Liver (tissue), 8 donors: ENCODE measurements at regions not wholly inside any gene's neighbourhood (a gene's known extent, or its start where the extent isn't known, plus 50 kb on each side); places are given as distances from the start of the nearest gene placed in this dataset.

Source experiments
- DNase-seq: peaks from one replicate; pipeline ENCODE4 v3.0.0-alpha.2; 2017; ENCODE audit warnings: low spot score
- H3K27ac ChIP-seq, 2 donors: one replicate each; pipeline ENCODE4 v1.7.0; 2013; ENCODE audit warnings: inconsistent platforms in 2 of 2, low read length in 2 of 2, control low read depth in 1 of 2, low read depth in 1 of 2, mild to moderate bottlenecking in 1 of 2
- H3K27me3 ChIP-seq, 4 donors: one replicate each; pipeline versions ENCODE4 v1.6.1 to v1.7.0; 2013; ENCODE audit warnings: low read length in 3 of 4, inconsistent platforms in 1 of 4, mild to moderate bottlenecking in 1 of 4, moderate library complexity in 1 of 4; ENCODE audit not compliant: control insufficient read depth in 4 of 4, insufficient read depth in 4 of 4
- H3K36me3 ChIP-seq, 4 donors: one replicate each; pipeline versions ENCODE4 v1.6.1 to v1.7.0; 2013; ENCODE audit warnings: low read length in 3 of 4, mild to moderate bottlenecking in 3 of 4, low read depth in 1 of 4, moderate library complexity in 1 of 4; ENCODE audit not compliant: control insufficient read depth in 4 of 4, insufficient read depth in 3 of 4
- H3K4me1 ChIP-seq, 4 donors: one replicate each; pipeline versions ENCODE4 v1.6.1 to v1.7.0; 2013; ENCODE audit warnings: low read length in 3 of 4, mild to moderate bottlenecking in 3 of 4, moderate library complexity in 1 of 4; ENCODE audit not compliant: control insufficient read depth in 4 of 4, insufficient read depth in 4 of 4
- H3K4me3 ChIP-seq, 3 donors: one replicate each; pipeline versions ENCODE4 v1.6.1 to v1.7.0; 2013; ENCODE audit warnings: low read length in 3 of 3, control low read depth in 1 of 3, low read depth in 1 of 3, mild to moderate bottlenecking in 1 of 3
- H3K9ac ChIP-seq, 2 donors: one replicate each; pipeline ENCODE4 v1.7.0; 2013; ENCODE audit warnings: low read length in 2 of 2, mild to moderate bottlenecking in 2 of 2, moderate library complexity in 2 of 2, control low read depth in 1 of 2, low read depth in 1 of 2
- H3K9me3 ChIP-seq, 4 donors: one replicate each; pipeline versions ENCODE4 v1.6.1 to v1.7.0; 2013; ENCODE audit warnings: low read length in 3 of 4; ENCODE audit not compliant: control insufficient read depth in 4 of 4
- EGR1 ChIP-seq, 2 donors: IDR thresholded peaks; 2 replicates each; pipeline ENCODE4 v1.6.1; 2016 to 2018; ENCODE audit warnings: antibody characterized with exemption in 2 of 2, low read depth in 2 of 2
- FOXA1 ChIP-seq: IDR thresholded peaks from 2 replicates; pipeline ENCODE4 v1.6.1; 2016; ENCODE audit warnings: antibody characterized with exemption
- FOXA2 ChIP-seq: IDR thresholded peaks from 2 replicates; pipeline ENCODE4 v1.6.1; 2016; ENCODE audit warnings: antibody characterized with exemption
- HNF4A ChIP-seq, 2 donors: conservative IDR thresholded peaks; 2 replicates each; pipeline ENCODE4 v1.6.1; 2016; ENCODE audit warnings: antibody characterized with exemption in 2 of 2, mild to moderate bottlenecking in 2 of 2
- HNF4G ChIP-seq: IDR thresholded peaks from 2 replicates; pipeline ENCODE4 v1.6.1; 2016; ENCODE audit warnings: antibody characterized with exemption
- RXRA ChIP-seq, 2 donors: IDR thresholded peaks; 2 replicates each; pipeline ENCODE4 v1.6.1; 2017 to 2018; ENCODE audit warnings: antibody characterized with exemption in 2 of 2, mild to moderate bottlenecking in 1 of 2
- SP1 ChIP-seq: IDR thresholded peaks from 2 replicates; pipeline ENCODE4 v1.6.1; 2018; ENCODE audit warnings: antibody characterized with exemption, mild to moderate bottlenecking
- YY1 ChIP-seq: IDR thresholded peaks from 2 replicates; pipeline ENCODE4 v1.6.1; 2016; ENCODE audit warnings: antibody characterized with exemption, mild to moderate bottlenecking
- WGBS: extraction: QIAGEN DNeasy Blood & Tissue Kit; methylation state at CpG from one replicate; pipeline ENCODE4 v1.1.7; 2013; 5-methylcytosine and 5-hydroxymethylcytosine counted together
- TF ChIP-seq, protein P1 (sequence below): IDR thresholded peaks from 2 replicates; pipeline ENCODE4 v1.6.1; 2016; ENCODE audit warnings: antibody characterized with exemption, mild to moderate bottlenecking
- TF ChIP-seq, protein P2 (sequence below): fragments of 150-350 bp; IDR thresholded peaks from 2 replicates; pipeline ENCODE4 v1.5.1; 2017; ENCODE audit warnings: improper control_type of control experiment, low read depth, low read length; ENCODE audit not compliant: missing input control
- TF ChIP-seq, protein P3 (sequence below): IDR thresholded peaks from 2 replicates; pipeline ENCODE4 v1.6.1; 2016; ENCODE audit warnings: antibody characterized with exemption
- donor health status: healthy.
- donor health status: healthy.
- donor health status: healthy.
- donor health status: healthy.
- donor health status: healthy.

DNA sequence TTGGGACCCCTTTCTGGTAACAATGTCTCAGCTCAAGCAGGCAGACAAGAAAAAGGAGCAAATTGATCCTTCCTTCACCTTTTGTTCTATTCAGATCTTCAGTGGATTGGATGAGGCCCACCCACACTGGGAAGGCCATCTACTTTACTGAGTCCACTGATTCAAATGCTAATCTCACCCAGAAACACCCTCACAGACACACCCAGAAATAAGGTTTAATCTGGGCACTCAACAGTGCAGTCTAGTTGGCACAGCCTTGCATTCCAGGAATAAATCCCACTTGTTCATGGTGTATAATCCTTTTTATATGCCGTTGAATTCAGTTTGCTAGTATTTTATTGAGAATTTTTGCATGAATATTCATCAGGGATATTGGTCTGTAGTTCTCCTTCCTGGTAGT, 148.4 kb downstream of the COG6 start (continued):
- TF ChIP-seq, protein P1, sequence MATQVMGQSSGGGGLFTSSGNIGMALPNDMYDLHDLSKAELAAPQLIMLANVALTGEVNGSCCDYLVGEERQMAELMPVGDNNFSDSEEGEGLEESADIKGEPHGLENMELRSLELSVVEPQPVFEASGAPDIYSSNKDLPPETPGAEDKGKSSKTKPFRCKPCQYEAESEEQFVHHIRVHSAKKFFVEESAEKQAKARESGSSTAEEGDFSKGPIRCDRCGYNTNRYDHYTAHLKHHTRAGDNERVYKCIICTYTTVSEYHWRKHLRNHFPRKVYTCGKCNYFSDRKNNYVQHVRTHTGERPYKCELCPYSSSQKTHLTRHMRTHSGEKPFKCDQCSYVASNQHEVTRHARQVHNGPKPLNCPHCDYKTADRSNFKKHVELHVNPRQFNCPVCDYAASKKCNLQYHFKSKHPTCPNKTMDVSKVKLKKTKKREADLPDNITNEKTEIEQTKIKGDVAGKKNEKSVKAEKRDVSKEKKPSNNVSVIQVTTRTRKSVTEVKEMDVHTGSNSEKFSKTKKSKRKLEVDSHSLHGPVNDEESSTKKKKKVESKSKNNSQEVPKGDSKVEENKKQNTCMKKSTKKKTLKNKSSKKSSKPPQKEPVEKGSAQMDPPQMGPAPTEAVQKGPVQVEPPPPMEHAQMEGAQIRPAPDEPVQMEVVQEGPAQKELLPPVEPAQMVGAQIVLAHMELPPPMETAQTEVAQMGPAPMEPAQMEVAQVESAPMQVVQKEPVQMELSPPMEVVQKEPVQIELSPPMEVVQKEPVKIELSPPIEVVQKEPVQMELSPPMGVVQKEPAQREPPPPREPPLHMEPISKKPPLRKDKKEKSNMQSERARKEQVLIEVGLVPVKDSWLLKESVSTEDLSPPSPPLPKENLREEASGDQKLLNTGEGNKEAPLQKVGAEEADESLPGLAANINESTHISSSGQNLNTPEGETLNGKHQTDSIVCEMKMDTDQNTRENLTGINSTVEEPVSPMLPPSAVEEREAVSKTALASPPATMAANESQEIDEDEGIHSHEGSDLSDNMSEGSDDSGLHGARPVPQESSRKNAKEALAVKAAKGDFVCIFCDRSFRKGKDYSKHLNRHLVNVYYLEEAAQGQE = no peak
- TF ChIP-seq HNF4G (no peak), RXRA (IDR thresholded peaks at IDR 0.05) (no peak), SP1 (no peak), FOXA1 (no peak)

DNA sequence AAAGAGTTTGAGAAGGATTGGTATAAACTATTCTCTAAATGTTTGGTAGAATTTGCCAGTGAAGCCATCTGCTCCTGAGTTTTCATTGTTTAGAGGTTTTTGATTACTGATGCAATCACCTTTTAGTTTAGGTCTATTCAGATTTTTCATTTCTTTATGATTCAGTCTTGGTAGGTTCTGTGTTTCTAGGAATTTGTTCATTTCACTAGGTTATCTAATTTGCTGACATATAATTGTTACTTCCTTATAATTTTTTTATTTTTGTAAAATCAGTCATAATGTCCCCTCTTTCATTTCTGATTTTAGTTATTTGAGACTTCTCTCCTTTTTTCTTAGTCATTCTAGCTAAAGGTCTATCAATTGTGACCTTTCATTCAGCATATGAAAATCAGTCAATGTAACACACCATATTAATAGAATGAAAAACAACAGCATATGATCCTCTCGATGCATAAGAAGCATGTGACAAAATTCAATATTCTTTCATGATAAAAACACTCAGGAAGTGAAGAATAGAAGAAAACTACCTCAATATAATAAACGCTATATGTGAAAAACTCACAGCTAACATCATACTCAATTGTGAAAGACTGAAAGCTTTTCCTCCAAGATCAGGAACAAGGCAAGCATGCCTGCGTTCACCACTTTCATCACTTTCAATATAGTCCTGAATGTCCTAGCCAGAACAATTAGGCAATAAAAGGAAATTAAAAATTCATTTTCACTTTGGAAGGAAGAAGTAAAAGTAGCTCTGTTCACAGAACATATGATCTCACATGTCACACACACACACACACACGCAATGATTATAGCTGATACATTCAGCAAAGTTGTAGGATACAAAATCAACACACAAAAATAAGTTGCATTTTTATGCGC, 149.1 kb downstream of the COG6 start:
- H3K36me3 ChIP-seq = no peaks in the 10 kb centered on the region
- no peak for DNase-seq
- H3K4me3 ChIP-seq = no peak overlapping the region
- H3K9ac ChIP-seq = no peak overlapping the region
- H3K4me1 ChIP-seq = no peaks in the 10 kb centered on the region
- TF ChIP-seq RXRA (IDR thresholded peaks at IDR 0.05) (no peak), HNF4A (conservative IDR thresholded peaks at IDR 0.05) (no peak), EGR1 (IDR thresholded peaks at IDR 0.05; ENCODE audit: low read depth in 2 of 2) (no peak)
- H3K27me3 ChIP-seq = no peaks in the 10 kb centered on the region
- no peaks in the 10 kb centered on the region for H3K9me3 ChIP-seq
- H3K27ac ChIP-seq = no peak overlapping the region
- 85% methylated on average over 5 of the region's 5 CpGs for WGBS

DNA sequence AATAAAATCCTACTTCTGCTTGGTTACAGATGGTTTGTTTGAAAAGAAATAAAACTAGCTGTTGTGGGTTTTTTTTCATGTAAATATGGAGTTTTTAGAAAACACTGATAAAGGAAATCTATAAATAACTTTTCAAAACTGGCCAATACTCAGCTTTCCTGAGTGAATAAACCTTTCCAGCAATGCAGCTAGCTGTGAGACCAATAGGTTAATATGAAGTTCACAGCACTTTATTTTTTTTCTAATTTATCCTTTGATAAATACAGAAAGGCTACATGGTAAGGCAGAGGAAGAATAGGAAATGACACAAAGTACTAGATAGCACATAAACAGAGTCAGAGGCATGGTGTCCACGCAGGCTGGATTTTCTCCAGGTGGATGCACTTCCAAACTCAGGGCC, 154.0 kb downstream of the COG6 start:
- no peak overlapping the region for H3K27ac ChIP-seq
- H3K9me3 ChIP-seq = no peaks in the 10 kb centered on the region
- no peak overlapping the region for H3K9ac ChIP-seq
- no peak overlapping the region for H3K4me3 ChIP-seq
- H3K27me3 ChIP-seq = no peaks in the 10 kb centered on the region
- no peaks in the 10 kb centered on the region for H3K36me3 ChIP-seq
- WGBS = 67% methylated on average over 1 of the region's 1 CpG
- no peaks in the 10 kb centered on the region for H3K4me1 ChIP-seq
- TF ChIP-seq FOXA2 (no peak), HNF4G (no peak), RXRA (IDR thresholded peaks at IDR 0.05) (no peak), YY1 (no peak), EGR1 (IDR thresholded peaks at IDR 0.05; ENCODE audit: low read depth in 2 of 2) (no peak)
- TF ChIP-seq, protein P2, sequence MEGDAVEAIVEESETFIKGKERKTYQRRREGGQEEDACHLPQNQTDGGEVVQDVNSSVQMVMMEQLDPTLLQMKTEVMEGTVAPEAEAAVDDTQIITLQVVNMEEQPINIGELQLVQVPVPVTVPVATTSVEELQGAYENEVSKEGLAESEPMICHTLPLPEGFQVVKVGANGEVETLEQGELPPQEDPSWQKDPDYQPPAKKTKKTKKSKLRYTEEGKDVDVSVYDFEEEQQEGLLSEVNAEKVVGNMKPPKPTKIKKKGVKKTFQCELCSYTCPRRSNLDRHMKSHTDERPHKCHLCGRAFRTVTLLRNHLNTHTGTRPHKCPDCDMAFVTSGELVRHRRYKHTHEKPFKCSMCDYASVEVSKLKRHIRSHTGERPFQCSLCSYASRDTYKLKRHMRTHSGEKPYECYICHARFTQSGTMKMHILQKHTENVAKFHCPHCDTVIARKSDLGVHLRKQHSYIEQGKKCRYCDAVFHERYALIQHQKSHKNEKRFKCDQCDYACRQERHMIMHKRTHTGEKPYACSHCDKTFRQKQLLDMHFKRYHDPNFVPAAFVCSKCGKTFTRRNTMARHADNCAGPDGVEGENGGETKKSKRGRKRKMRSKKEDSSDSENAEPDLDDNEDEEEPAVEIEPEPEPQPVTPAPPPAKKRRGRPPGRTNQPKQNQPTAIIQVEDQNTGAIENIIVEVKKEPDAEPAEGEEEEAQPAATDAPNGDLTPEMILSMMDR = no peak
- TF ChIP-seq, protein P3, sequence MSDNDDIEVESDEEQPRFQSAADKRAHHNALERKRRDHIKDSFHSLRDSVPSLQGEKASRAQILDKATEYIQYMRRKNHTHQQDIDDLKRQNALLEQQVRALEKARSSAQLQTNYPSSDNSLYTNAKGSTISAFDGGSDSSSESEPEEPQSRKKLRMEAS = no peak
- no peak for DNase-seq
